Duodenal mucosa (tissue), 2 donors: ENCODE measurements at regions not wholly inside any gene's neighbourhood (a gene's known extent, or its start where the extent isn't known, plus 50 kb on each side); places are given as distances from the start of the nearest gene placed in this dataset.
"Not testable (repeated sequence)": the region's sequence is repeated elsewhere in the genome, so short reads cannot be mapped to it uniquely, and the experiment has no call there.

Experiments used
- H3K27ac ChIP-seq: one replicate; pipeline ENCODE4 v1.7.0; 2013; ENCODE audit warnings: low read depth, low read length
- H3K27me3 ChIP-seq, 2 donors: one replicate each; pipeline ENCODE4 v1.7.0; 2013; ENCODE audit warnings: low read length in 2 of 2, control low read depth in 1 of 2; ENCODE audit not compliant: insufficient read depth in 2 of 2, control insufficient read depth in 1 of 2
- H3K36me3 ChIP-seq, 2 donors: one replicate each; pipeline ENCODE4 v1.7.0; 2013; ENCODE audit warnings: low read length in 2 of 2, control low read depth in 1 of 2; ENCODE audit not compliant: insufficient read depth in 2 of 2, control insufficient read depth in 1 of 2
- H3K4me1 ChIP-seq, 2 donors: one replicate each; pipeline ENCODE4 v1.7.0; 2013; ENCODE audit warnings: low read length in 2 of 2, control low read depth in 1 of 2; ENCODE audit not compliant: insufficient read depth in 2 of 2, control insufficient read depth in 1 of 2
- H3K4me3 ChIP-seq, 2 donors: one replicate each; pipeline ENCODE4 v1.7.0; 2013; ENCODE audit warnings: low read length in 2 of 2, low read depth in 1 of 2
- H3K9ac ChIP-seq, 2 donors: one replicate each; pipeline ENCODE4 v1.7.0; 2013; ENCODE audit warnings: low read length in 2 of 2, low read depth in 1 of 2
- H3K9me3 ChIP-seq, 2 donors: one replicate each; pipeline ENCODE4 v1.7.0; 2013; ENCODE audit warnings: low read length in 2 of 2, control low read depth in 1 of 2; ENCODE audit not compliant: control insufficient read depth in 1 of 2

- Histone ChIP-seq H3K4me1 (no peaks in the 10 kb centered on the region), H3K27me3 (no peaks in the 10 kb centered on the region), H3K9ac (no peak overlapping the region), H3K36me3 (no peaks in the 10 kb centered on the region), H3K27ac (no peak overlapping the region), H3K4me3 (no peak overlapping the region), H3K9me3 (no peaks in the 10 kb centered on the region)
Observed at GRCh38 chr1:190762325-190762724, 284.7 kb upstream of the BRINP3 start.

GRCh38 chr1:190792873-190793272 lies 315.2 kb upstream of the BRINP3 start:
- no peaks in the 10 kb centered on the region for H3K4me1 ChIP-seq
- no peak overlapping the region for H3K9ac ChIP-seq
- H3K36me3 ChIP-seq = no peaks in the 10 kb centered on the region
- no peak overlapping the region for H3K27ac ChIP-seq
- H3K4me3 ChIP-seq = no peak overlapping the region
- no peaks in the 10 kb centered on the region for H3K9me3 ChIP-seq
- no peaks in the 10 kb centered on the region for H3K27me3 ChIP-seq

- Histone ChIP-seq H3K27me3 (no peaks in the 10 kb centered on the region), H3K9me3 (no peaks in the 10 kb centered on the region)
Observed at GRCh38 chr1:190807629-190808028, 330.0 kb upstream of the BRINP3 start.

GRCh38 chr1:190808035-190808434 lies 330.4 kb upstream of the BRINP3 start:
- no peak overlapping the region for H3K9ac ChIP-seq
- H3K36me3 ChIP-seq = no peaks in the 10 kb centered on the region
- H3K4me3 ChIP-seq = no peak overlapping the region

More at GRCh38 chr1:190807629-190808028, 330.0 kb upstream of the BRINP3 start:
- Histone ChIP-seq H3K36me3 (no peaks in the 10 kb centered on the region), H3K4me3 (no peak overlapping the region), H3K4me1 (no peaks in the 10 kb centered on the region), H3K9ac (no peak overlapping the region), H3K27ac (no peak overlapping the region)

GRCh38 chr1:190809312-190809711 lies 331.6 kb upstream of the BRINP3 start:
- H3K9me3 ChIP-seq = no peaks in the 10 kb centered on the region
- no peaks in the 10 kb centered on the region for H3K4me1 ChIP-seq
- no peaks in the 10 kb centered on the region for H3K27me3 ChIP-seq
- no peaks in the 10 kb centered on the region for H3K36me3 ChIP-seq
- H3K9ac ChIP-seq = no peak overlapping the region
- H3K4me3 ChIP-seq = no peak overlapping the region
- H3K27ac ChIP-seq = no peak overlapping the region

More at GRCh38 chr1:190808035-190808434, 330.4 kb upstream of the BRINP3 start:
- Histone ChIP-seq H3K4me1 (no peaks in the 10 kb centered on the region), H3K27ac (no peak overlapping the region), H3K9me3 (no peaks in the 10 kb centered on the region), H3K27me3 (no peaks in the 10 kb centered on the region)

GRCh38 chr1:190812996-190813395 lies 335.3 kb upstream of the BRINP3 start:
- Histone ChIP-seq H3K27ac (no peak overlapping the region), H3K4me1 (no peaks in the 10 kb centered on the region), H3K27me3 (no peaks in the 10 kb centered on the region), H3K36me3 (no peaks in the 10 kb centered on the region), H3K9ac (no peak overlapping the region), H3K4me3 (no peak overlapping the region), H3K9me3 (peaks cover 0 to 4% of the 10 kb centered on the region in 2 donors)

- H3K27ac ChIP-seq = no peak overlapping the region
- H3K9ac ChIP-seq = no peak overlapping the region
- H3K36me3 ChIP-seq = no peaks in the 10 kb centered on the region
- H3K27me3 ChIP-seq = no peaks in the 10 kb centered on the region
- no peaks in the 10 kb centered on the region for H3K4me1 ChIP-seq
- H3K4me3 ChIP-seq = no peak overlapping the region
- H3K9me3 ChIP-seq = no peaks in the 10 kb centered on the region
Observed at GRCh38 chr1:190832511-190832910, 354.8 kb upstream of the BRINP3 start.

- Histone ChIP-seq H3K4me1 (no peaks in the 10 kb centered on the region), H3K9ac (no peak overlapping the region), H3K9me3 (no peaks in the 10 kb centered on the region), H3K4me3 (no peak overlapping the region), H3K36me3 (no peaks in the 10 kb centered on the region), H3K27ac (no peak overlapping the region), H3K27me3 (no peaks in the 10 kb centered on the region)
Observed at GRCh38 chr1:190835658-190836057, 358.0 kb upstream of the BRINP3 start.

GRCh38 chr1:190837200-190837599 lies 359.5 kb upstream of the BRINP3 start:
- not testable (repeated sequence) for H3K36me3 ChIP-seq, H3K27me3 ChIP-seq, H3K4me3 ChIP-seq, H3K9me3 ChIP-seq, H3K4me1 ChIP-seq, H3K9ac ChIP-seq, H3K27ac ChIP-seq

GRCh38 chr1:190837888-190838287 lies 360.2 kb upstream of the BRINP3 start:
- Histone ChIP-seq H3K4me3 (no peak overlapping the region), H3K9ac (no peak overlapping the region), H3K27ac (no peak overlapping the region), H3K27me3 (no peaks in the 10 kb centered on the region), H3K4me1 (no peaks in the 10 kb centered on the region), H3K36me3 (no peaks in the 10 kb centered on the region), H3K9me3 (no peaks in the 10 kb centered on the region)

GRCh38 chr1:190847166-190847565 lies 369.5 kb upstream of the BRINP3 start:
- H3K36me3 ChIP-seq = no peaks in the 10 kb centered on the region
- no peaks in the 10 kb centered on the region for H3K9me3 ChIP-seq
- no peaks in the 10 kb centered on the region for H3K4me1 ChIP-seq
- no peaks in the 10 kb centered on the region for H3K27me3 ChIP-seq
- no peak overlapping the region for H3K9ac ChIP-seq
- no peak overlapping the region for H3K4me3 ChIP-seq
- no peak overlapping the region for H3K27ac ChIP-seq
